Stimulated activated naive CD4-positive, alpha-beta T cell treated with Interleukin-2 at 50 U/mL for 16 hours (primary cell): ENCODE measurements at regions not wholly inside any gene's neighbourhood (a gene's known extent, or its start where the extent isn't known, plus 50 kb on each side); places are given as distances from the start of the nearest gene placed in this dataset.

ENCODE experiments used
- DNase-seq: peaks from one replicate; lab custom pipeline; 2025; lab: John Stamatoyannopoulos, UW

- DNase-seq = no peak
Measured at GRCh38 chr1:218817691-218818465, 355.8 kb upstream of the LYPLAL1 start.

GRCh38 chr1:218823291-218823900 is 350.3 kb upstream of the LYPLAL1 start:
- DNase-seq = no peak

DNA sequence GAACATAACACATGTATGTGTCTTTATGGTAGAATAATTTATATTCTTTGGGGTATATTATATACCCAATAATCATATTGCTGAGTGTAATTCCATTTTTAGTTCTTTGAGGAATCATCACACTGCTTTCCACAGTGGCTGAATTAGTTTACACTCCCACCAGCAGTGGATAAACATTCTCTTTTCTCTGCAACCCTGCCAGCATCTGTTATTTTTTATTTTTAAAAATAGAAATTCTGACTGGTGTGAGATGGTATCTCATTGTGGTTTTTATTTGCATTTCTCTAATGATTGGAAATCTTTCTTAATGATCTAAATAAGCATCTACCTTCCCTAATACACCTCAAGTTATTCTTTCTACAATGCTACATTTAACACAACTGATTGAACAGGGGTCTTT is 346.2 kb upstream of the LYPLAL1 start:
- DNase-seq = no peak

DNA sequence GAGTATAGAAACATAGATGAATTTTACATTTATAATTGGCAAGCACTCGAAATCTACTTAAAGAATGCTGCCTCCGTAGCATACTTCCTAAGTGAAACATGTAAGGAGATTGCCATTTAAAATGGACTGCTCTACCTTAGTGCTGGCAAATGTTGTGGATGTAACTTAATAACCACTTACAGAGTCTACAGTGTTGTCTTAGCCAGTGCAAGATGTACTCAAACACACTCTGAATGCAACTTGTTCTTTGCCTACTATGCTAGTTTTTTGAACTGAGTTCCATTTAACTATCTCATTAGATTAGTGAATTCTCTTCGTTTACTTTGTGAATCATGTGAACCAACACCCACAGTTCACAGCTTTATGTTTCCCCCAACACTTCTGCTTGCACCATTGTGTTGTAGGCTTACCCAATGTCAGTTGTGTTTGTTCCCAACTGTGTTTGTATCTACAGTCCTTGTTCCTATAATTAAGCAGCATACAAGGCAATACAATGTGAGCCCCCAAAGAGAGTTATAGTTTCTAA is 345.5 kb upstream of the LYPLAL1 start:
- no peak for DNase-seq

DNA sequence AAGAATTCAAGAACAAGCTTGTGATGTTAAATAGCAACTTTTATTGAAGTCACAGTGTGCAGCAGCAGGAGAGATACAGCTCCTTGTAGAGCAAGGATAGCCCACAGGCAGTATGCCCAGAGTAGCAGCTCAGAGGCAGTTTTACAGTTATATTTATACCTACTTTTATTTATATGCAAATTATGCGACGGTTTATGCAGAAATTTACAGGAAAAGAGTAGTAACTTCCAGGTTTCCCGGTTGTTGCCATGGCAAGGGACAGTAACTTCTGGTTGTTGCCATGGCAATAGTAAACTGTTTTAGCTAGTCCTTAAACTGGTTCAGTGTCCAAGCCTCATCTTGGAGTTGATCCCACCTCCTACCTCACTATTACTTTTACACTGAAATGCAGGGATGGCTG is 344.6 kb upstream of the LYPLAL1 start:
- no peak for DNase-seq

DNA sequence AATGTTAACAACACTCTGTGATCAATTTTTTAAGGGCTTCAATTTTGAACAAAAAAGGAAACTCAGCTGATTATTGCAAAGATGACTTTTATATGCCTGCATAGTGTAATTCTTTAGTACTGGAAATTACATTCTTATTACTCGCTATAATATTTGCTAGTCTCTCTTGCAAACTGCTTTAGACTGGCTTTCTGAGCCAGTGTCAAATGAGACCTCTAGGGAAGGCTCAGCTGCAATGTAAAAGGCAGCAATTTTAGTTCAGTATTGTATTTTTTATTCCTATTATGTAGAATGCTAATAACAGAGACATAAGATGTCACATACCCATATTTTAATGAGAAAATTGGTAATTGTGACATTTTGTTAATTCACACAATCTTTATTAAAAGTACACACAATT is 338.1 kb upstream of the LYPLAL1 start:
- no peak for DNase-seq

GRCh38 chr1:218836264-218836663 is 337.4 kb upstream of the LYPLAL1 start:
- DNase-seq = no peak

DNA sequence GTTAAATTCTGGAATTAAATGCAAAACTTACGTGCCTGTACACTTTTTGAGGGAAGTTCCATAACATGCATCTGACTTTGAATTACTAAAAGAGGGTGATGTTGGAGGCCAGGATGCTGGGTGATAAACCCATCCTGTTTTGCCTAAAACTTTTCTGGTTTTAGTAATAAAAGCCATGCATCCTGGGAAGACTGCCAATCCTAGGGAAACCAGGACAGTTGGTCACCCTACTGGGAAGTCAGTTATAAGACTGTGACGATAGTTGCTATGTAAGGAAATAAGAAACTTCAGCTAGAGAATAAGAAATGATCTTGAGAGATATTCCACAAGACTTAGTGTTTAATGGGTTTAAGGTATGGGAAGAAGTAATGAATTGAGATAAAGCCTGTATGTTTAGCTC is 336.6 kb upstream of the LYPLAL1 start:
- DNase-seq = no peak

GRCh38 chr1:218845589-218845988 is 328.1 kb upstream of the LYPLAL1 start:
- no peak for DNase-seq

DNA sequence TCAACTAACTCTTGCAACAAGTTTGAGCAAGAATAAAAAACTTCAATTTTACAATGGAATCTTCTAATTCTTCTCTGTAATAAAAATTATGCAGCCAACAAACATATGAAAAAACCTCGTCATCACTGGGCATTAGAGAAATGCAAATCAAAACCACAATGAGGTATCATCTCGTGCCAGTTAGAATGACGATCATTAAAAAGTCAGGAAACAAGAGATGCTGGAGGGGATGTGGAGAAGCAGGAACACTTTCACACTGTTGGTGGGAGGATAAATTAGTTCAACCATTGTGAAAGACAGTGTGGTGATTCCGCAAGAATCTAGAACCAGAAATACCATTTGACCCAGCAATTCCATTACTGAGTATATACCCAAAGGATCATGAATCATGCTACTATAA is 327.5 kb upstream of the LYPLAL1 start:
- DNase-seq = no peak

- DNase-seq = no peak
Measured at GRCh38 chr1:218847089-218847768, 326.4 kb upstream of the LYPLAL1 start.

DNA sequence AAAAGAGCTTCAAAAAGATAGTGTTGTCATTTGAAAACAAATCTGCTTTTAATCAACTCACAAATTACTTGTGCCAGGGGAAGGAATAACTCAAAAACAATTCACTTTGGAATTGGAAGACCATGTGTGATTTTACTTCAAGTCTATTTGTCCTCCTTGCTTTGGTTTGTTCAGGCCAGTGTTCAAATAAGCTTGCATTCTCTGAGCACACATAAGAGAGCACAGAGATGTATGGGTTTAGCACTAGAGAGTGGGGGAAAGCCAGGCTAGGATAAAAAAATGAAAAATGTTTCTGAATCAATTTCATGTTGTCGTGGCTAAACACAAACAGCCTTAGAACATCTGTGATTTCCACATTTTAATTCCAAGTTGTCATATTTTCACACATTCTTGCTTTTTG is 325.7 kb upstream of the LYPLAL1 start:
- no peak for DNase-seq

DNA sequence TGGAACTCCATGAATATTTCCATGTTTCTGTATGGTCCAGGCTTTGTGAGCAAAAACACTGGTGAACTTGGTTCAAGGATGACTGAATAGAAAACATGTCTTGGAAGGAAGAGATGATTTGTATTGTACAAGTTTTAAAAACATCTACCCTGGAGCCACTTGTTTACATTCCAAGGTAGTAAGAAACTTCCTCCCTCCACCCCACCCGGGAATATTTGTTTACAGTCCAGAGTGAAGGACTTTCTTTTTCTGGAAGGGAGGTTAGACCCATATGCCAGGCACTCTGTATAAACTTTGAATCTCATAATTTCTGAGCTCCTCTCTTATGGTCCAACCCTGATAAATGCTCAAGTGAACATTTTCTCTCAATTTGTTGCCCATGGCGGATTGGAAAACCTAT is 323.3 kb upstream of the LYPLAL1 start:
- DNase-seq = no peak

- DNase-seq = no peak
Measured at GRCh38 chr1:218851586-218851985, 322.1 kb upstream of the LYPLAL1 start.

- no peak for DNase-seq
Measured at GRCh38 chr1:218852527-218852926, 321.2 kb upstream of the LYPLAL1 start.

DNA sequence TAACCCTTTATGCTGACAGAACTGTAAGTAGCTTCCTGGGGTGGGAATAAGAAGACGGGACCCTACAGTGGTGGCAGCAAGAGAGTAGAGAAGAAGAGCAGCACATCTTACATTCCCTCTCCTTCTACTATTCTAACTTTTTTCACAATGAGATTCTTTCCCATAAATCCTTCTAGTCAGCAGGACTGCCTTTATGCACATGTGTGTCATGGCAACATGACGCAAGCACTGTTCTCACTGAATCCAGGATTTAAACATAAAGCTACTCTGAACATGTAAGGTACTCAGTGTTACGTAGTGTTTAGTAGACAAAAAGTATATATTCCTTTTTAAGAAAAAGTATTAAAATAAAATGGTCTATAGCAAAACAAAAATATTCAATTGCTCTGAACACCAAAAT is 309.7 kb upstream of the LYPLAL1 start:
- DNase-seq = no peak

DNA sequence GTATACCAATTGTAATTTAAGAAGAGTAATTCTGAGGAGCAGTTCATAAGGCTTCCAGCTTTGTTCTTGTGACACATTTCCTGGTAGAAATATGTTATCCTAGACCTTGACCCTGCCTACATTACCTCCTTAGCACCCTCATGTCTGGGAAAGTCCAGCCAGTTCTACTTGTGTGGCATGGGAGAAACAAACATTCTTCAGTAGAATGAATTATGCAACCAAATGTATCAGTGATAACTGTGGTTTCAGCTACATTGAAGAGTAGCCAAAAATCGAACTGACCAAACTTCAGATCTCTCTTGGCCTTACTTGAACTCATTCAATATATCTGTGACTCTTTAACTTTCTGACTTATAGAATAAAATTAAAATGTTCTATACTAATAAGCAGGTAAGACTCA is 308.1 kb upstream of the LYPLAL1 start:
- no peak for DNase-seq

GRCh38 chr1:218866507-218866906 is 307.2 kb upstream of the LYPLAL1 start:
- no peak for DNase-seq

- no peak for DNase-seq
Measured at GRCh38 chr1:218867066-218867465, 306.6 kb upstream of the LYPLAL1 start.

- DNase-seq = no peak
Measured at GRCh38 chr1:218867941-218868626, 305.6 kb upstream of the LYPLAL1 start.

- DNase-seq = no peak
Measured at GRCh38 chr1:218869276-218869675, 304.4 kb upstream of the LYPLAL1 start.

- no peak for DNase-seq
Measured at GRCh38 chr1:218872026-218872425, 301.7 kb upstream of the LYPLAL1 start.

GRCh38 chr1:218872928-218873327 is 300.8 kb upstream of the LYPLAL1 start:
- DNase-seq = no peak
